ENCODE measurements at regions not wholly inside any gene's neighbourhood (a gene's known extent, or its start where the extent isn't known, plus 50 kb on each side); places are given as distances from the start of the nearest gene placed in this dataset.

GRCh38 chr9:13970426-13970825, 343.5 kb downstream of the NFIB start:
- TF ChIP-seq CTCF (conservative IDR thresholded peaks at IDR 0.05 in 1 of 2, IDR thresholded peaks at IDR 0.05 in 1 of 2; ENCODE audit: low read depth in 1 of 2, low read length in 2 of 2) = no peak
- TF ChIP-seq EZH2 (IDR thresholded peaks at IDR 0.05; ENCODE audit: low read length, missing control alignments) = no peak
